NCI-H2081 (cell line): ENCODE measurements at regions not wholly inside any gene's neighbourhood (a gene's known extent, or its start where the extent isn't known, plus 50 kb on each side); places are given as distances from the start of the nearest gene placed in this dataset.

Experiments used
- DNase-seq, 2 experiments: peaks; one replicate each; lab custom pipeline; 2025; lab: John Stamatoyannopoulos, UW

DNA sequence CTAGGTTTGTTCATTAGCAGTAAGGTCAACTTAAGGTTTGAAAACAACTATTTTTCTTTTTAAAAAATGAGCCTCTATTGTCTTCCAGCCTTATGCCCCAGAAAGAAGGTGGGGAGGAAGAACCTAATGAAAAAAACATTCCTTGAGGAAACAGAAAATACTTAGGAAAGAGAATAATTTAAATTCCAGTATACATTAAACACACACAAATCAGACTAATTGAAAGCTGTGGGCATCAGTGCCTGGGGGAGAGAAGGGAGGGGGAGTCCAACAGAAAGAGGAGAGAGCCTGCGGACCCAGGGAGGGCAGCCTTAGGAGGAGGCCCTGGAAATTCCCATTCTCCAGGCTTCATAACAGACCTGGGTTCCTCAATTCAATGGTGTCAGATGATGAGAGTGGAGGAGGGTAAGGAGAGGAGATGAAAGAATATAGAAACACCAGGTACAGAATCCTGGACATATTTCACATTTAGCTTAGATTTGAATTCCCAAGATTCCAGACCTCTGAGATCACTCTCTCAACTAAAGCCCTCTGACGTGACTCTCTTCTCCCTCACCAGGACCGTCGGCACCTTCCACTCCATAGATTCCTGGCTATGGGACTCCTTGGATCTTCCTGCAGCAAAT lies 320.5 kb upstream of the UMPS start:
- DNase-seq: no peak

DNA sequence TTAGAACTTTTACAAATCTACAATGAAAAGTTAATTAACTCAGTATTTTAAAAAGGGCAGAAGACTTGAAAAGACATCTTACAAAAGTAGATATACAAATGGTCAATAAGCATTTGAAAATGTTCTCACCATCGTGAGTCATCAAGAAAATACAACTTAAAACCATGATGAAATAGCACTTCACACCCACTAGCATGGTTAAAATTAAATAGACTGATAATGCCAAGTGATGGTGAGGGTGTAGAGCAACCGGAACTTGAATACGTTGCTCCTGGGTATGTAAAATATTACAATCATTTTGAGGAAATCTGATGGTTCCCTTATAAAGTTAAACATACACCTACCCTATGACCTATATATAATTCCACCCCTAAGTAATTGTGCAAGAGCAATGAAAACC lies 319.8 kb upstream of the UMPS start:
- no peak for DNase-seq

DNA sequence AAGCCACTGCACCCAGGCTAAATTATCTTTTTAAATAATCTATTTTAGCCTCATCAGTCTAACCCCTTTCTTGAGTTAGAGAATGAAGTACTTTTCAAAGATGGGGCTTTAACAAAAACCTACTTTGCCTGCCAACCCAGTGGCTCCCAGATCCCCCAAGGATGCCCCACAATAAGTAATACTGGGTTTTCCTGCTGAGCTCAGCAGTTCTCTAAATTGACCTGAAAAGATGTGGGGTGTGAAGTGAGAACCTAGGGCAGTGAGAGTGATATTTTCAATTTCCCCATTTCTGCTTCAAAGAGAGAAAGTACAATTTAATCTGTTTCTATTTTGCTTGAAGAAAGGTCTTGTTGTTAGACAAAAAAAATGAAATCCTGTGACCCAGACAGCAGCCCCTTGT lies 318.5 kb upstream of the UMPS start:
- DNase-seq: no peak

DNA sequence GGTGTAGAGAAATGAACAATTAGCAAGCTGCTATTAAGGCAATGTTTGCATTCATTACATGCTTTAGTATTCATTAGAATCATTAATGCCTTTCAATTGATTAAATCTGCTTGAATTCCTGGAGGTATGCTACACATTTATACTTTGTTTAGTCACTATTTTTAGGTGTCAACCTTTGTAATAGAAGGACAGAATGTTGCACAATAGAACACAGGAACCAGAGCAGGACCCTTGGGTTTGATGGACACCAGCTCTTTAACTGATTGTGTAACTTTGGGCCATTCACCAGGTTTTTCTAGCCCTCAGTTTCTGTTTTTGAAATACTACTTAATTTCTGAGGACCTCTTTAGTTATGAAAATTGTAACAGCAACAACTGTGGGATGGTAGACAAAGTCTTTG lies 317.6 kb upstream of the UMPS start:
- no peak for DNase-seq

DNA sequence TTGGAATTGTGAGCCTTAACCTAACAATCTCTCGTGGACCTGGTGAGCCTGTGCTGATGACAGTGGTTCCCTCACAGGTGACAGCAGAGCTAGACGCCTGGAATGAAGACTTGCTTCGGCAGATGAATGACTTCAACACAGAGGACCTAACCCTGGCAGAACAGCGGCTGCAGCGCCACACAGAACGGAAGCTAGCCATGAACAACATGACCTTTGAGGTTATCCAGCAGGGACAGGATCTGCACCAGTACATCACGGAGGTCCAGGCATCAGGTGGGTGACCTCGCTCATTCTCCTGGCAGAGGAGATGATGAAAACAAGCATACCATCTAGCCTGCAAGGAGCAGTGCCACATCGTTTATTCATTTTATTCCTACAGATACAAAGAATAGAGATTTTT lies 316.9 kb upstream of the UMPS start:
- DNase-seq: no peak

DNA sequence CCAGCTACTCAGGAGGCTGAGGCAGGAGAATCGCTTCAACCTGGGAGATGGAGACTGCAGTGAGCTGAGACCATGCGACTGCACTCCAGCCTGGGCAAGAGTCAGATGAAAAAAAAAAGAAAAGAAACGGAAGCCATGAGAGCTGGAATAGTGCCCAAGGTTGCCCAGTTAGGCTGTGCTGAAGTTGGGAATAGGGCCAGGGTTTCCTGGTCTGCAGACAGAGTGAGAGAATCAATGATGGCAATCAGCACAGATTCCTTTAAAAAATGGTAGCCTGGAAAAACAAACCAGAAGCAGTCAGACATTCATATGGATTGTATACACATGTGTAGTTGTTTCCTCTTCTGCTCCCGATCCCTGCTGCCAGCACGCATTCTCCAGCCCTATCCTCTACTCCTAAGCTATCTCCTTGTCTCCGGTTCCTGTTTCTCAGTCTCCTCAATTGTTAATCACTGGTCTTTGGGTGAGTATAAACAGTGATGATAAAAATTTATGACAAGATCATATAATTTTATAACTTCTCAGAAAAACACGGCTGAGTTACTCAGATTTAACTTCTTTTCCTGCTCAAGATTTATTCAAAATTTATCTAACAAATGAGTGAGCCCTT lies 316.2 kb upstream of the UMPS start:
- no peak for DNase-seq

DNA sequence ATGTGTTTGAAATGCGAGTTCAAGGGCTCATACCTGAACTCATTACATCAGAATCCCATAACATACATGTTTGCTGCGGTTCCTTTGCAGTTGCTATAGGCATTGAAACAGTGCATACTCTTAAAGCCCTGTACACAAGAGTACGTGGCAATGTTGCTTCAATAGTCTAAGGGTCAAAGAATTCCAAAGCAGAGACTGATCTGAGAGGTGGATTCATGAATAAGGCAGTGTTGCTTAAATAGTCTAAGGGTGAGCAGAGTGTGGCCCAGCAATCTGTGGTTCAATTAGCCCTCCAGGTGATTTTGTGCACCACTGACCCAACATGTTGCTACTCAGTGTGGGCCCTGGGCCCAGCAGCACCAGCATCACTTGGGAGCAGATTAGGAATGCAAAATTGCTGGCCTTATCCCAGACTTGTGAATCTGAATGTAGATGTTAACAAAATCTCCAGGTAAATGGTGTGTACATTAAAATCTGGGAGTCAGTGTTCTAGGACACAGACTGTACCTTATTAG lies 314.7 kb upstream of the UMPS start:
- DNase-seq: no peak

DNA sequence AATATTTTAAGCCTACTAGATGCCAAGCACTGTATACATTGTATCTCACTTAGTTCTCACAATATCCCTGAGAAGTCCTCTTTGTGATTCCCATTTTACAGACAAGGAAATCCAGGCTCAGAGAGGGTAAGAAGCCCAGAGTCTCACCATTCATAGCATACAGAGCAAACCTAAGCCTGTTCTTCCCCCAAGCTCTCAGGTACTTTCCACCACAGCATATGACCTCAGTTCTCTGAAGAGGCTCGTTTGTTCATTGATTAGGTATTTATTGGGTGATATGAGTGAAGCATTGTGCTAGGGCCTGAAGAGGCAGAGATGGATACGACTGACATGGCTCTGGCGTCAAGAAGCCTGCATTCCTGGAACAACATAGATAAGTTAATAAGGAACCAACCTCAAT lies 310.9 kb upstream of the UMPS start:
- DNase-seq: no peak

DNA sequence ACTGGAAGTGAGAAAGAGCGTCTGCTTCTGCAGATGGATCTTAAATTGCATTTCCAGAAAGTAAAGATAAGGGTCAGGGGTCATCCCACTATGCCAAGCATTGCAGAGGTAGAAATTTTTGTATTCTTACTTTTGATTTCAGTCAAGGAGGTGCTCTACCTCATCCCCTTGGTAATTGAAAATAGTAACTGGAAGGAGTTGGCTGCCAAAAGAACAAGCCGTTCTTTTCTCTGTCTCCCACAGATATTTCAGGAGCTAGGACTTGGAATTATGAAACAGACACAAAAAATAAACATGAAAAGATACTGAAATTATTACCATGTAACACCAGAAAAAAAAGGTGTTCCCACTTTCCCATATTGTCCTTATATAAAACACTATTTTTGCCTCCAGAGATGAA lies 309.9 kb upstream of the UMPS start:
- no peak for DNase-seq

DNA sequence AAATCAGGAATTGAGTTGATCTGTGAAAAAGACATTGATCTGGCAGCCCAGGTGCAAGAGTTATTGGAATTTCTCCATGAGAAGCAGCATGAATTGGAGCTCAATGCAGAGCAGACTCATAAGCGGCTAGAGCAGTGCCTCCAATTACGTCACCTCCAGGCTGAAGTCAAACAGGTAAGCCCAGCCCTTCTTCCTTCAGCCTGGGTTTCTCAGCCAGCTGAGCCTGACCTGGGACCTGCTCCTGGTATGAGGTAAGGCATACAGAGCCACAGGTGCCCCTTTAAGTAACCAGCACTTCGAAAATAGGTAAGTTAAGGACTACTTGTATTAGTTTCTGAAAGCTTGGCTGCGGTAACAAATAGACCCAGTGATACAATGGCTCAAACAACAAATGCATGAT lies 307.4 kb upstream of the UMPS start:
- no peak for DNase-seq

DNA sequence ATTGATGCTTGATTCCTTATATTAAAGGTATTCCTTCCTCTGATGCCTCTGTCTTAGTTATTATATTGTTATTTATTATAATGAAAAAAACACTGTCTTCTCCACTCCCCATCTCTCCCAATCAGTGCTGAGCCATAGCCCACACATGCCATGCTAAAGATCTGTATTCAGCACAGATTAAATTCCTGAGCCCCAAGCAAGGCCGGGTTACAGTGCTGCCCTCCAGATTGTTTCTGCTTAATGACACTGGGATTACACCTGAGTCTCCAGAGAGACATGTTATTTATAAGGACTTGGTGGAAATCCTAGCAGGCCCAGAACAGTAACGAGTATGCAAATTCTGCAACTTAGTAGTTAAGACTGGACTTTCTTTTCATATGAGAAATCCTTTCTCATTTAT lies 305.9 kb upstream of the UMPS start:
- DNase-seq: no peak

DNA sequence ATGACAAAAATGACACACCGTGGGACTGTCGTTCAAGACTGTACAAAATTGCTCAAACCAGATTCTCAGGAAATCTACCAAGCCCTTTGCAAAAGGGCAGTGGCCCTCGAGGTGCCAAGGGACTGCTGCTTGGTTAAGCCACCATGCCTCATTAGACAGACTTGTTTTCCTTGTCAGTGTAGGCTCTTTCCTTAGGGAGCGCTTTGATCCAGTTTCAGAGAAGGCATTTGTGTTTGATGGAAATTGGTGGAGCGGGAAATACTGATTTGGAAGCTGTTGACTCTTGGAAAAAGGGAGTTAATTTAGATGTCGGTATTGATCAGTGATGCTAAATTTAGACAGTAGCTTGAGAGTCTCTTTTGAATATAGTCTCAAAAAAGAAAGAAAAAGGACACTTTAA lies 304.3 kb upstream of the UMPS start:
- no peak for DNase-seq

DNA sequence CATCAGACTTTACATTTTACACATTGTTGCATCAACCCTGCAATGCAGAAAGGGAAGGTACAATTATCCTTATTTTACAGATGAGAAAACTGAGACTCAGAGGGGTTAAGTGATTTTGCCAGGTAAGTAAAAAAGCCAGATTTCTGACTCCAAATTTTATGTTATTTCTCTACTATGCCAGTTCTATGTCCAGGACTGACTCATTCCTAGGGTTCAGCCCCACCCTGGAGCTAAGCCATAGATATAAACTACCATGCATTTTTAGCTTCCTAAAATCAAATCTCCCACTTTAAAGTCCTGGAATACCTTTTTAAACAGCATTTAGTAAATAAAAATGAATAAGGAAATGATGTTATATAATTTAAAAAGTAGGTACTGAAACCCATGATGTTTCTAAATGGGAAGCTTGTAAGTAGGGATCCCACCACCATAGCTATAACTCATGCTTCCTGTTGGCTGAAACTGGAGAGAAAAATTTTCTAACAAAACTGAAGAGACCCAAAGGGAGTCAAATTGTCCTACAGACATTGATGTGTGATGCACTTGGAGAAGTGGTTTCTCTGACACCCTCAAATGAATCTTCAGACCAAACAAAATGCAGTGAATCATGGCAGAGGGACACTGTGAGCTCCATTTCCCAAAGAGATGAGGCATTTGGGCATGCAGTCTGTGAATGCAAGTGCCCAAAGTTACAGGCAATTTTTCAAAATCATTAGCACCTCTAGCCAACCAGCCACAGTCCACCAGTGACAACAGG lies 301.7 kb upstream of the UMPS start:
- no peak for DNase-seq

DNA sequence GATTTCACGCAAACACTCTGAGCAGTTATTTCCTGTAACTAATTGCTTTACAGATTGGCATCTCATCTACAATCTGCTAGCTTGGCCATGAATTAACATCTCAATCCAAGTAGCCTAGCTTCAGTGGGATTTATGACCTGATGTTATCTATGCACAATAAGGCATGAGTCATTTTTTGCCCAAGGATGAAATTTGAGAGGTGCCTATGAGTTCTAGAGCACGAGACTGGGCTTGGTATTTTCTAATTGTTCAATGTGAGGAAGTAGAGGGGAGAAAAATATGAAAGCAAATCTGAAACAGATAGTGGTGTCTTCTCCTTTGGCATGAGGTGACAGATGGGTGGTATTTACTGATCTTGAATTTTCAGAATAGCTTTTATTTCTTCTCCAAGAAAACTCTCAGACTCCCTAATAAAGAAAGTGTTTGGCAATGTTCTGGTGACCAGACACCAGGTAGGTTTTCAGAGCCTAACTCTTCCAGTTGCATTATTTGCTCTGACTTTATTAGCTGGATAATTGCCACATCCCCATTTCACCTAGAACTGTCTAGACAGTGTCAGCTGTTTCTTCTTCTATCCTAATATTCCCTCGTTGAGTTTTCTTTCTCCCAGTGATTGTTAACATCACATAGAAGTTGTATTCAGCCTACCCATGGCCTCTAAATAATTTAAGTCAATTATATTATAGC lies 301.0 kb upstream of the UMPS start:
- DNase-seq: peak in 1 of 2 experiments; percentile 57

DNA sequence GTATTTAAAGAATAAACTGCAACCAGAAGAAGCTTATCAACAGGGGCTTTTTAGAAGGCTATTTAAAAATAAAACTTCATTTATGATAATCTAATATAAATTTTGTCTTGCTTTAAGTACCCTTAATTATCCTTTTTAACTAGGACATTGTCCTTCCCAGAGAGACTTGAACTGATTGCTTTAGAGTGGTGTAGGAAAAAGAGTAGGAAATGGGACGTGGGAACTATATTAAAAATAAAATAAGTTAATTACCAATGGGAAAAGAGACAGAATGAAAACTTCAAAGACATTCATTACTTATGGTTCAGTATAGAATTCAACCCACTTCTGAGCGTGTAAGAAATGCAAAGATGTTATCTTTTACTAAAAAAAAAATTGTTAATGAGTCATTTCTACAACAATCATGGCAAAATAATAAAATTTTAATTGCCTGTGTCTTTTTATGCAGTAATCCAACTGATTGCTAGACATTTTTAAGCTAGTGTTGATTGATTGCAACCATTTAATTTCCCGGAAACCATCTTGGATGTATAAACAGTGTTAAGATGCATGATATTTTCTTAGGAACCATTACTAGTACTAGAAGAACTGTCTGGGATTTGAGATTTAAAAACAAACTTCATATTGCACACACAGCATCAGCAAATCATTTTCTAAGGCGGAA lies 298.8 kb upstream of the UMPS start:
- DNase-seq: no peak

DNA sequence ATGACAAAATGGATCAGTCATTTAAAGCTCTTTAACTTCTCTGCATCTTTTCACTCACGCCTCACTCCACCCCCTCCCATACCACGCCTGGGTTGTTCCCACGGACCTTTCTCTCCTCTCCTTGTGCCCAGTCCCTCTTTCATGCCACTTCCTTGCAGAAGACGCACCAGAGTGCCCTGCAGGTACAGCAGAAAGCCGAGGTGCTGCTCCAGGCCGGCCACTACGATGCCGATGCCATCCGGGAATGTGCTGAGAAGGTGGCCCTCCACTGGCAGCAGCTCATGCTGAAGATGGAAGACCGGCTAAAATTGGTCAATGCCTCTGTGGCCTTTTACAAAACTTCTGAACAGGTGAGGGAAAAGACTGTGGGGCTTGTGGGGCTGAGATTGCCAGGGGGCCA lies 296.1 kb upstream of the UMPS start:
- no peak for DNase-seq

DNA sequence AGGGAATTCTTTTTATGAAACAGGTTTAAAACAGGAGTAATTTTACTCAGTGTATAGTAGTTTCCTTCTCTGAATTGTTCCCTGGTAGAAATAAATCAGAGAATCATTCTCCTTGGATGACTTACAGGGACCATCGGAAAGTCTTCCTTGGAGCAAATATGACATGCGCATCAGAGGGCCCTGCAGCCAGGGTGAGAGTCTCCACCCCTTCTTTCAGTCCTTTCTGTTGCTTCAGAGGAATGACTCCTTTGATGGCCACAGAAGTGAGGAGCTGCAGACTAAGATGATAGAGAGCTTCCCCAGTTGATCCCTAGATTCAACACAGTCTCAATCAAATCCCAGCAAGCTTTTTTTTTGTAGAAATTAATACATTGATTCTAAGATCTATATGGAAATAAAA lies 294.8 kb upstream of the UMPS start:
- DNase-seq: no peak

DNA sequence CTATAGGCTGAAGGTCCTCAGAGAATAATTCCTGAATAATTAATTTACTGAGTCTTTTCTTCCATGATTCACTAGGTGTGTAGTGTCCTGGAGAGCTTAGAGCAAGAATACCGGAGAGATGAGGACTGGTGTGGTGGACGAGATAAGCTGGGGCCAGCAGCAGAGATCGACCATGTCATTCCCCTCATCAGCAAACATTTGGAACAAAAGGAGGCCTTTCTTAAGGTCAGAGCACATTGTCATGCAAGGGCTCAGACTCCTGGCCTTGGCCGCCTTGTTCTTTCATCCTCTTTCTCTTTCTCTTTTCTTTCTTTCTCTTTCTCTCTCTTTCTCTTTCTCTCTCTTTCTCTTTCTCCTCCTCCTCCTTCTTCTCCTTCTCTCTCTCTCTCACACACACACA lies 291.4 kb upstream of the UMPS start:
- DNase-seq: no peak

DNA sequence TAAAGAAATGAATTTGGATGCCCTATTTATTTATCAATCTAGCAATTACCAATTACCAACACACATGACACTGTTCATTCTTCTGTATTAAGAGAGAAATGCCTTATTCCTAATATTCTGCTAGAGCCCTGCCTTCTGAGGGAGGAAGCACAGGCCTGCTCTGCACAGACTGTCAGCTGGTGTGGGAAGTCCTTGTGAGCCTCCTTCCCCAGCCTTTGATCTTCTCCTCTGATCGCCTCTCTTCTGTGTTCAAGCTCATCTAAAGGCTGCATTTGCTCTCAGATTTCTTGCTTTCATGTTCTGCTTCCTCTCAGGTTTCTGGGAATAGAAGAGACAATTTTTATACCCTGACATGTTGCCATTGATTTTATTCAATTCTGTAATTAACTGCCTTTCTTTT lies 290.6 kb upstream of the UMPS start:
- no peak for DNase-seq

DNA sequence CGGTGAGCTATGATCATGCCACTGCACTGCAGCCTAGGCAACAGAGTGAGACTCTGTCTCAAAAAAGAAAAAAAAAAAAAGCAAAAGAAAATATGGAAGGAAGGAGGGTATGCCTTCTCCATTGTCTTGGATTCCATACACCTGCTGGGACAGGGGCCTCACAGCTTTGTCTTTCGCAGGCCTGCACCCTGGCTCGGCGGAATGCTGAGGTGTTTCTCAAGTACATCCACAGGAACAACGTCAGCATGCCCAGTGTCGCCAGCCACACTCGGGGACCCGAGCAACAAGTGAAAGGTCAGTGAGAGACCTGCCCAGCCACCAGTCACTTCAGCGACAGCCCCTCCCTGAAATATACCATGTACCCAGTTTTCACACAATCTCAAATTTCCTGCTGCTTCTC lies 288.5 kb upstream of the UMPS start:
- no peak for DNase-seq

DNA sequence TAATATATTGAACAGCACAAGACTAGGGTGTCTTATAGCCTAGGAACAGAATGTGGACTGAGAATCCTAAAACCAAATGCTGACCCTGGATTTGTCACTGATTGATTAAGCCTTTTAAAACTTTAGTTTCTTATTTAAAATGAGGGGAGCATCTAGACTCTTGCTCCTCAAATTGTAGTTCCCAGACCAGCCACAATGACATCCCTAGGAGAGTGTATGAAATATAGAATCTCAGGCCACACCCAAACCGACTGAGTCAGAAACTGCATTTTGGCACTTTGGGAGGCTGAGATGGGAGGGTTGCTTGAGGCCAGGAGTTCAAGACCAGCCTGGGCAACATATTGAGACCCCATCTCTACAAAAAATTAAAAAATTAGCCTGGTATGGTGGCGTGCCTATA lies 287.8 kb upstream of the UMPS start:
- DNase-seq: no peak

DNA sequence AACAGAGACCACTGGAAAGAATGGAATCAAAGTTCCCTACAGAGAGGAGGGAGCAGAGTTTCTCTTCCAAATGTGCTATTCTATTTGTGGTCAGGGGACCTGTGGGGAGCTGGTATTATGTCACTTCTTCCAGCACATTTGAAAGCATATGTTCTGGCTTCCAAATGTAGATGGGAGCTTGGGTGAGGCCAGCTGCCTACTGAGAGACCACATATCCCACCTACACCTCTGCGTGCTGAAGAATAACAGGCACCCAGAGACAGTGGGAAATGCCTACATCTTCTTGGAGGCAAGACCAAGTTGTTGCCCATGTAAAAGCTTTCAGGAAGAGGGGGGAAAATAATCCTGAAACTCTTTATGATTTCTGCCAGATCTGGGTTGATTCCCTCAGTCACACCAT lies 286.8 kb upstream of the UMPS start:
- DNase-seq: no peak
